ENCODE measurements at regions not wholly inside any gene's neighbourhood (a gene's known extent, or its start where the extent isn't known, plus 50 kb on each side); places are given as distances from the start of the nearest gene placed in this dataset.
"Not testable (repeated sequence)": the region's sequence is repeated elsewhere in the genome, so short reads cannot be mapped to it uniquely, and the experiment has no call there.

- DNase-seq: no peak
Measured at GRCh38 chr14:89697281-89698060, 257.1 kb downstream of the EFCAB11 start.

- no peak for DNase-seq
Measured at GRCh38 chr14:89695846-89696245, 258.7 kb downstream of the EFCAB11 start.

DNA sequence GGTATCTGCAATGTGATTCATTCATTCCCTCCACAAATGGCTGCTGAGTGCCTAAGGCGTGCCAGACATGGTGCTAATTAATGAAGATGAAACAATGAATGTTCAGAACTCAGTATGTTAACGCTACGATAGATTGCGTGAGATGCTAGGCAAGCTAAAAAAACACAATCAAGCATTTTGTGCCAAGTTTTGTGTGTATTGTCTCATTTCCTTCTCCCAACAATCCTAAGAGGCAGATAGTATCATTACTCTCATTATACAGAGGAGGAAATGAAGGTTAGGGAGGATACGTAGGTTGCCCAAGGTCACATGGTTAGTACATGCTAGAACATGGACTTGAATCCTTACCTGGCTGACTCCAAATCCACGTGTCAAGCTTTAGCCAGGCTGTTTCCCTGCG is 264.4 kb downstream of the EFCAB11 start:
- no peak for DNase-seq

DNA sequence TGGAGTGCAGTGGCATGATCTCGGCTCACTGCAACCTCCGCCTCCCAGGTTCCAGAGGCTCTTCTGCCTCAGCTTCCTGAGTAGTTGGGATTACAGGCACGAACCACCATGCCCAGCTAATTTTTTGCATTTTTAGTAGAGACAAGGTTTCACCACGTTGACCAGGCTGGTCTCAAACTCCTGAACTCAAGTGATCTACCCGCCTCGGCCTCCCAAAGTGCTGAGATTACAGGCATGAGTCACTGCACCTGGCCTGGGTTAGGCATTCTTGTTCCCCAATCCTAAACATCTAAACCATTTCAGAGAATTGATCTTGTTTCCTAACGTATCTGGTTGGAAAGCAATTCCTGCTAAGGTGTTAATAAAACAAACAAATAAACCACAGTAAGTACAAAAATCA is 264.8 kb downstream of the EFCAB11 start:
- not testable (repeated sequence) for DNase-seq

GRCh38 chr14:89688507-89689211 is 265.9 kb downstream of the EFCAB11 start:
- no peak for DNase-seq

DNA sequence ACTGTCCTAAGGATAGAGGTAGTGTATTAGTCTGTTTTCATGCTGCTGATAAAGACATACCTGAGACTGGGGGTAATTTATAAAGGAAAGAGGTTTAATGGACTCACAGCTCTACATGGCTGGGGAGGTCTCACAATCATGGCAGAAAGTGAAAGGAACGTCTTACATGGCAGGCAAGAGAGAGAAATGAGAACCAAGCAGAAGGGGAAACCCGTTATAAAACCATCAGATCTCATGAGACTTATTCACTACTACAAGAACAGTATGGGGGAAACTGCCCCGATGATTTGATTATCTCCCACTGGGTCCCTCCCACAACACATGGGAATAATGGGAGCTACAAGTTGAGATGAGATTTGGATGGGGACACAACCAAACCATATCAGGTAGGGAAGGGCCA is 267.4 kb downstream of the EFCAB11 start:
- not testable (repeated sequence) for DNase-seq

DNA sequence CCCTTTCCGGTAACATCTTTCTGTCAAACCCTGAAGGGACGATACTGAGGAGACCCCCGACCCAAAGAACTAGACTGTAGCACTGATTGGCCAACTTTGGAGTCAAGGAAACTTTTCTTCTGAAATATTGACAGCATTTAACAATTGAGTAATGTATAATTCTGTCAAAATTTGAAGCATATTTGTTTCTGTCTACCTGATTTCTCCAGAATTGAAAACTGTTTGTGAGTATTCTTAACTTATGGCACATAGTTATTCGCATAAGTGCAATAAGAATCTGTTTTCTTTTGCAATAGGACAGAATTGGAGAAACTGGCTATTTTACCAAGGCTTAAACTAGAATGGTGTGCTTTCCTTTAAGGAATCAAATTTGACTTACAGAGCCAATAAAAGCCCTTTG is 267.1 kb upstream of the FOXN3 start:
- no peak for DNase-seq

DNA sequence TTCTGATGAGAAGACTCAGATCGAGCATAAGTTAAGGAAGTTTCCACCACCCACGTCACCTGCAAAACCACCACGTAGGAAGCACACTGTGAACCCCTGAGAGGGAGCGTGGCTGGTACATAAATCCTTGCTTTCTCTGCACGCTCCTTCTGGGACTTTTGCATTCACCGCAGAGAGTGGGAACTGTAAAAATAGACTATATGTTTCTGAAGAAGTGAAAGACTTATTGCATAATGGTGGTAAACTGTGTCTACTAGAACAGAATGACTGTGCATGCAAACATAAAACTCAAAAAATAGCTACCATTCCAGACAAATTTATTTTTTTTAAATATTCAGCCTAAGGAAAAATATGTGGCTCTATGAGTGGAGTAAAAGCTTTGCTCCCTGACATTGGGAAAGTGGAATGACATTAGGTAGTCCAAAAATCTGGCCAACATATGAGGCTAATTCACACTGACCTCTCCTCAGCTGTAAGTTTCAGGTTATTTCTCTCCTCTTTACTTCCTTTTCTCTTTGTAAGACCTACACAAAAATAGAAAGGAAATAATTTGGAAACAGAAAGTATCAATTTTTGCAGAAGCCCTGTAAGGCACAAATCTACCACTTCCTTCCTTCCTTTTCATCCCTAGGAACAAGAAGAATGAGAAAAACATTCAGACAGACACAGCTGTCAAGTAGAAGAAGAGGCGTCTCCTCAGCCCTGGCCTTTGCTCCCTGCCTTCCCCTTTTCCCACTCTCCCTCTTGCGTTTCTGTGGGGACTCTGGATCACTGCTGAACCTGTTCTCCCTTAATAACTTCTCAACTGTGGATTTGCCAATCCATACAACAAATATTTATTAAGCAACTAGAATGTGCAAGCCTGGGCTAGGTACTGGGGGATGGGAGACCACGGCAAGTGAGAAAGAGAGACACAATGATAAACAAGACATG is 264.3 kb upstream of the FOXN3 start:
- no peak for DNase-seq

DNA sequence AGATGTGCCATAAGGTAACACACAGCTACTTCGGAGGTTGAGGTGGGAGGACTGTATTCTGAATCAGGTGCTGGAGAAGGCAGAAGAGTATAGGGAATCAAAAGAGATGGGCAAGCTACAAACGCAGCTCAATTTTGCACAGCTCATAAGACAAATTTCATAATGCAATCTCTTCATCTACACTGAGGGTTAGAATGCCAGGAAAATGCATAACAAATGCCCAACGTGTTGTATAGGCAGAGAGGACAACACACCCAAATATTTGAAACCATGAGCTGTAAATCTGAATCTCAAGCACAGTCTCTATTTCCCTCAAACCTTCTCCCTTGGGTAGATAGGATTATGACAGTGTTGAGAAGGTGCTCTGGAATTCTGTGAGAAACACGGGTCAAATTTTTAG is 263.1 kb upstream of the FOXN3 start:
- DNase-seq: no peak

DNA sequence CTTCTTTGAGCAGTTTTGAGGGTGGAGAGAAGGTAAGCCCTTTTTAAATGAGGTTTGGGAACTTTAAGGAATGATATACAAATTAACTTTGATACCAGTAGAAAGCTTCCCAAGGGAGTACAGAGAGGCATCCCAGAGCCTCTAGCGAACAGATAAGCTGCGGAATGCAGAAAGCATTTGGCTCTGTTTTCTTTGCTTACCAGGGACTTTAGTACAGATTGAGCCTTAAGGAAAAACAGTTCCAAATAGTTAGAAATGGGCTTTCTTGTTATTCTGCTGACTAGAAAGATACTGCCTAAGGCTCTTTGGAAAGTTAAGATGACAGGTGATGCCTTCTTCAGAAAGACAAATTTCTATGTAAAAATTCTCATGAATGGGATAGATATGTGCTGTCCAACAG is 261.7 kb upstream of the FOXN3 start:
- no peak for DNase-seq

DNA sequence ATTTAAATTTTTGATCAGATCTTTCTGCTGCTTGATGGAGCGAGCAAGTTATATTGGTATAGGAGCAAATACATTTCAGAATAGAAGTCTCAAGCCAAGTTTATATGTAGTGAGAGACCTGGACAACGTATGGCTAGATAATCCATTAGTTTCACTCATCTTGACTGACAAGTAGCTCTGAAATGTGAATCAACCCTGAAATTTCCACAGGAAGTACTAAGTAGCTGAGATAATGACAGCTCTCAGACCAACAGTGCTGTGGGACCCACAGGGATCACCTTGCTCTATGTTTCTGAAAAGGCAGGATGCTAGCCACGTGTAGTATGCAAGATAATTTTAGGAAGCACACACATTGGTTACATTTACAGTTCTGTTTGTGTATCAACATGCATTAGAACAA is 258.6 kb upstream of the FOXN3 start:
- no peak for DNase-seq

DNA sequence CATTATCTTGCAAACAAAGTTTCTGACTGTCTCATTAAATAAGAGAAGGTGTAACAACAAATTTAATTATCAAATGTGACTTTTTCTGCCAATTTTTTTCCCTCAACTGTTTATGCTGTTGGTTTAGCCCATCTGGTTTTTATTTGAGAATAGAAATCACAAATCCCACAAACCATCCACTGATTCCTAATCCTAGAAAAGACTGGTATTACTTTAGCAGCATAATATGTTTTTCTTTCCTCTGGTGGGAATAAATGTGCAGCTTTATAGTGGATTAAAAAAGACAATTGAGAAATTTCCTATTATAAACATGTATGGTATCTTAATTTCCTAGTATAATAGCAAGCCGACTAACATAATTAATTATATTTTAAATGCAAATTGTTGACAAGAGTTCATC is 257.9 kb upstream of the FOXN3 start:
- no peak for DNase-seq

DNA sequence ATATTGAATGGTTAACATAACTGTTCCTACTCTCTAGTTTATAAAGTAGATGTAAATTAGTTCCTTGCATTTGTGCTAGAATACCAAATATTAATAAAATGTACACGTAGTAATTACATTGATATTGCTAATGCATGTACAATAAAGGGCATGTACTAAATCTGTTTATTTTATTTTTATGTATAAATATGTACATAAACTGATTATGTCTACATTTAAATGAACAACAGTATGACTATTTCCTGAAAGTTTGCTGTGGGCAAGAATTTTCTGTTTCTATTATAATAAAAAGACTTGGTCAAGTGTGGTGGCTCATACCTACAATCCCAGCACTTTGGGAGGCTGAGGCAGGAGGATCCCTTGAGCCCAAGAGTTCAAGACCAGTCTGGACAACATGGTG is 257.2 kb upstream of the FOXN3 start:
- DNase-seq: no peak

DNA sequence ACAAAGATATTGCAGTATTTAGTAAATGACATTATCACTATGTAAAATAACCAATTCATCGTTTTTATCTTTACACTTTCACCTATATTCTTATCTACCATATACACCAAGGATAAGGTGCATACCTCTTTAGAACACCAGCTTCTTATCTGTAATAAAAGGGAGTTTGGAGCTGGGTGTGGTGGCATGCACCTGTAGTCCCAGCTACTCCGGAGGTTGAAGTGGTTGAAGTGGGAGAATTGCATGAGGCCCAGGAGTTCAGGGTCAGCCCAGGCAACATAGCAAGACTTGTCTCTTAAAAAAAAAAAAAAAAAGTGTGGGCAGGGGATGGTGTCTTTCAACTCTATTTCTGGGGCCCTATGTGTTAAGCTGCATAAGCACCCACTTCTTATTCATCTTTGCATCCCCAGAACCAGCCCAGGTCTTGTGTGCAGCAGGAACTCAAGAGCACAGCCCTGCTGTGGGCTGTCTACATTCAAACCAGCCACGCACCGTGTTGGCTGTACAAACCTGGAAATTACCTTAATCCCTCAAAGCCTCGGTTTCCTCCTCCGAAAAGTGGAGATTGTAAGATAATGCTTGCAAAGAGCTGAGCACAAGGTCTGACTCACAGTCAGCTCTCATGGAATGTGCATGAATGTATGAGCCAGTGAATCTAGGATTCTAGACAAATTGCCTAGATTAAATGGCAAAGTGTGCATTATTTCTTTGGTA is 256.6 kb upstream of the FOXN3 start:
- no peak for DNase-seq

DNA sequence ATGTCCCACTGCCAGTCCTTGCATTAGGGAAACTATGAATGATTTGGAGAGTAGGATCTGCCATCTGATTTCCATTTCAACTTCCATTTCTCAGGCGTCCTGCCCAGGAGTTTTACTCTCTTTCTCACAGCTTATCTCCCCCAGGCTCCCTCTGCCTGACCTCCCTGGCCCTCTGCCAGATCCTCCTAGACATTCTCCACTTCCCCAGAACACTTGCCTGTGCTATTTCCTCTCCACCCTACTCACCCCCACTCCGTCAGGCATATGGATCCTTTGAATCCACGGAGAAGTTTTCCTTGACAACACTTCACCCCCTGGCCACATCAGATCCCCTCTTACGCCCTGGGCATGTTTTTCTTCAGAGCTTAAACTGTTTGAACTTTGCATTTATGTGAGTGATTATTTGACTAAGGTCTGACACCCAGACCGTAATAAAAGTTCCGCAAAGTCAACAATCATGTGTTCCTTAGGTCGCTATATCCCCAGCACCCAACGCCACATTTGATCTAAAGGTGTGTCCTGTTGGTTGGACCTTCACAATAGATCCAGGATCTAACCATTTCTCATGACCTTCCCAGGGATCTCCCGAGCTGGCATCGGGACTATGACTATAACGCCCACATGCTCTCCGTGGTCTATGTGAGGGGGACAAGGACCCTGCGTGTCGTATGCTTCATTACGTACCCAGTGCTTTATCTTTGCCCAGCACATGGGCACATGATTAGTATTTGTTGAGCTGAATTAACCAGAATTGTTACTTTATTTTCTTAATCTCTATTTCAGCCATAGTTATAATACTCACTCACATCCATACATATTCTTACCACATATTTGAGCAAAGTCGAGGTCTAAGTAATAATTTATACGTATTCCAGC is 255.8 kb upstream of the FOXN3 start:
- DNase-seq: no peak

- no peak for DNase-seq
Measured at GRCh38 chr14:89669193-89669592, 252.2 kb upstream of the FOXN3 start.

DNA sequence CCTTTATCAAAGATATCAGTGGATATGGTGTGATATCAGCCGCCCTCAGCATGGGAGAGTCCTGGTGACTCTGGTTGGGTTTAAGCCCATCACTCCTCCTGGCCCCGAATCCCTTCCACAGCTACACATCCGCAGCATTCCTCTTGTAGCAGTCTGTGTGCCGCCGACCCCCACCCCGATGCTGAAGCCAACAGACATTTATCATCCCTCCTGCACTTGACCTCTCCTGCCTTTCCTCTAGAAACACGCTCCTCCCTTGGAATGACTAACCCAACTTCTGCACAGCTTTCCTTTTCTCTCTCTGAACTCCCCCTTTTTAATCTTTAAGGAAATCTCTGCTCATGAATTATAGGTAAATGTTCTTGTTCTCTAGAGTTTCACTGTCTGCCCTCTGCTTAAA is 250.9 kb upstream of the FOXN3 start:
- no peak for DNase-seq

- DNase-seq: not testable (repeated sequence)
Measured at GRCh38 chr14:89665300-89666081, 248.5 kb upstream of the FOXN3 start.

DNA sequence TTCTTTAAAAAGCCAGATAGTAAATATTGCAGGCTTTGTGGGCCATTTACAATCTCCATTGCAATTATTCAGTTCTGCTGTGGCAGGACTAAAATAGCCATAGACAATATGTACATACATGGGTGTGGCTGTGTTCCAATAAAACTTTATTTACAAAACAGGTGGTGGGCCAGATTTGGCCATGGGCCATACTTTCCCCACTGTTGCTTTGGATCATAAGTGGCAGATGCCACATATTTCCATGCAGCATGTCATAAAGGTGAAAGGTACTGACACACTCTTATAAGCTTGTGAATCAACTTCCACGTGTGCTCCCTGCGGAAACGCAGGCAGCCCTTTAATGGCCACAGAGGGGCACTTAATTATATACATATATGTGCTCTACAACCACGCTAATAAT is 244.4 kb upstream of the FOXN3 start:
- DNase-seq: no peak

GRCh38 chr14:89660625-89661233 is 243.7 kb upstream of the FOXN3 start:
- not testable (repeated sequence) for DNase-seq

GRCh38 chr14:89660166-89660565 is 243.1 kb upstream of the FOXN3 start:
- DNase-seq: no peak
